Putamen (tissue), 1 donor: ENCODE measurements at regions not wholly inside any gene's neighbourhood (a gene's known extent, or its start where the extent isn't known, plus 50 kb on each side); places are given as distances from the start of the nearest gene placed in this dataset.
A peak's percentile ranks its signal among the peaks of the same experiment; 100 is the strongest.

Source experiments
- DNase-seq: peaks from one replicate; pipeline ENCODE4 v3.0.0-alpha.2; 2016; ENCODE audit warnings: low spot score

GRCh38 chr4:52234561-52235440 is 183.7 kb downstream of the SPATA18 start:
- DNase-seq: no peak

- DNase-seq: no peak
Measured at GRCh38 chr4:52235552-52236201, 184.6 kb downstream of the SPATA18 start.

GRCh38 chr4:52241916-52242315 is 190.8 kb downstream of the SPATA18 start:
- DNase-seq: no peak

GRCh38 chr4:52243367-52243766 is 192.3 kb downstream of the SPATA18 start:
- DNase-seq: no peak

GRCh38 chr4:52244103-52244775 is 193.1 kb downstream of the SPATA18 start:
- DNase-seq: no peak

GRCh38 chr4:52244848-52245247 is 193.7 kb downstream of the SPATA18 start:
- DNase-seq: no peak

GRCh38 chr4:52246827-52247226 is 195.7 kb downstream of the SPATA18 start:
- DNase-seq: no peak

GRCh38 chr4:52247941-52248340 is 196.8 kb downstream of the SPATA18 start:
- DNase-seq: no peak

- DNase-seq: no peak
Measured at GRCh38 chr4:52248820-52249219, 197.7 kb downstream of the SPATA18 start.

GRCh38 chr4:52249581-52249980 is 198.5 kb downstream of the SPATA18 start:
- DNase-seq: no peak

- no peak for DNase-seq
Measured at GRCh38 chr4:52250154-52250553, 199.1 kb downstream of the SPATA18 start.

- DNase-seq: no peak
Measured at GRCh38 chr4:52251864-52252263, 200.8 kb downstream of the SPATA18 start.

- no peak for DNase-seq
Measured at GRCh38 chr4:52253025-52253424, 201.9 kb downstream of the SPATA18 start.

GRCh38 chr4:52256522-52256921 is 205.4 kb downstream of the SPATA18 start:
- DNase-seq: no peak

- peak; percentile 35 for DNase-seq
Measured at GRCh38 chr4:52259978-52260377, 208.9 kb downstream of the SPATA18 start.

GRCh38 chr4:52260514-52261210 is 209.6 kb downstream of the SPATA18 start:
- DNase-seq: peak; percentile 49

- no peak for DNase-seq
Measured at GRCh38 chr4:52263607-52264006, 212.5 kb downstream of the SPATA18 start.

GRCh38 chr4:52265781-52266525 is 214.8 kb downstream of the SPATA18 start:
- no peak for DNase-seq

GRCh38 chr4:52266537-52267137 is 215.5 kb downstream of the SPATA18 start:
- no peak for DNase-seq

GRCh38 chr4:52269761-52270160 is 218.7 kb downstream of the SPATA18 start:
- DNase-seq: no peak

- DNase-seq: no peak
Measured at GRCh38 chr4:52273885-52274284, 222.8 kb downstream of the SPATA18 start.
